ENCODE measurements at regions not wholly inside any gene's neighbourhood (a gene's known extent, or its start where the extent isn't known, plus 50 kb on each side); places are given as distances from the start of the nearest gene placed in this dataset.

DNA sequence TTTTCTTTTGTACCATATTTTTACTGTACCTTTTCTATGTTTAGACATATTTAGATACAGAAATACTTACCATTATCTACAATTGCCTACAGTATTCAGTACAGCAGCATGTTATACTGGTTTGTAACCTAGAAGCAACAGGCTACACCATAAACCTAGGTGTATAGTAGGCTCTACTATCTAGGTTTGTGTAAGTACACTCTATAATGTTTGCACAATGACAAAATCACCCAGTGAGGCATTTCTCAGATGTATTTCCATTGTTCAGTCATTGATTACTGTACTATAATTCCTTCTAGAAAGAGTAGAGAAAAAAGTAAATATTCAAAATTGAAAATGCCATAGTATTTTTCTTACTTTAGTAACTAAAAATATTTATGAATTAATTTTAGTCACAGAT, 490.1 kb upstream of the REG3G start:
- no peaks in the 10 kb centered on the region for H4K20me1 ChIP-seq (ENCODE audit: insufficient read depth, low read length, poor library complexity, severe bottlenecking)
- H3K27me3 ChIP-seq (ENCODE audit: insufficient read depth, low read length, poor library complexity, severe bottlenecking): no peaks in the 10 kb centered on the region
- no peak overlapping the region for H3K4me3 ChIP-seq (ENCODE audit: low read length, poor library complexity, severe bottlenecking)
- H3K4me1 ChIP-seq (ENCODE audit: insufficient read depth, low read length, poor library complexity, severe bottlenecking): no peaks in the 10 kb centered on the region
- no peak overlapping the region for H2AFZ ChIP-seq (ENCODE audit: low read length)
- no peak overlapping the region for H3K9ac ChIP-seq (ENCODE audit: low read depth, low read length, poor library complexity, severe bottlenecking)
- no peaks in the 10 kb centered on the region for H3F3A ChIP-seq (ENCODE audit: low read depth)
- H3K9me3 ChIP-seq (ENCODE audit: insufficient read depth, low read depth, low read length): no peaks in the 10 kb centered on the region
- H3K36me3 ChIP-seq (ENCODE audit: insufficient read depth, low read length): no peaks in the 10 kb centered on the region
- no peaks in the 10 kb centered on the region for H3K9me2 ChIP-seq (replicated peaks; ENCODE audit: low read depth, low read length)
- no peak for TF ChIP-seq EZH2phosphoT487 (IDR thresholded peaks at IDR 0.05; ENCODE audit: borderline replicate concordance)
- TF ChIP-seq, protein P1, sequence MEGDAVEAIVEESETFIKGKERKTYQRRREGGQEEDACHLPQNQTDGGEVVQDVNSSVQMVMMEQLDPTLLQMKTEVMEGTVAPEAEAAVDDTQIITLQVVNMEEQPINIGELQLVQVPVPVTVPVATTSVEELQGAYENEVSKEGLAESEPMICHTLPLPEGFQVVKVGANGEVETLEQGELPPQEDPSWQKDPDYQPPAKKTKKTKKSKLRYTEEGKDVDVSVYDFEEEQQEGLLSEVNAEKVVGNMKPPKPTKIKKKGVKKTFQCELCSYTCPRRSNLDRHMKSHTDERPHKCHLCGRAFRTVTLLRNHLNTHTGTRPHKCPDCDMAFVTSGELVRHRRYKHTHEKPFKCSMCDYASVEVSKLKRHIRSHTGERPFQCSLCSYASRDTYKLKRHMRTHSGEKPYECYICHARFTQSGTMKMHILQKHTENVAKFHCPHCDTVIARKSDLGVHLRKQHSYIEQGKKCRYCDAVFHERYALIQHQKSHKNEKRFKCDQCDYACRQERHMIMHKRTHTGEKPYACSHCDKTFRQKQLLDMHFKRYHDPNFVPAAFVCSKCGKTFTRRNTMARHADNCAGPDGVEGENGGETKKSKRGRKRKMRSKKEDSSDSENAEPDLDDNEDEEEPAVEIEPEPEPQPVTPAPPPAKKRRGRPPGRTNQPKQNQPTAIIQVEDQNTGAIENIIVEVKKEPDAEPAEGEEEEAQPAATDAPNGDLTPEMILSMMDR (conservative IDR thresholded peaks at IDR 0.05; ENCODE audit: low read length): no peak
- no peaks in the 10 kb centered on the region for H3K79me2 ChIP-seq (ENCODE audit: insufficient read depth, low read length)
- no peak overlapping the region for H3K4me2 ChIP-seq (ENCODE audit: low read depth, low read length, poor library complexity, severe bottlenecking)

DNA sequence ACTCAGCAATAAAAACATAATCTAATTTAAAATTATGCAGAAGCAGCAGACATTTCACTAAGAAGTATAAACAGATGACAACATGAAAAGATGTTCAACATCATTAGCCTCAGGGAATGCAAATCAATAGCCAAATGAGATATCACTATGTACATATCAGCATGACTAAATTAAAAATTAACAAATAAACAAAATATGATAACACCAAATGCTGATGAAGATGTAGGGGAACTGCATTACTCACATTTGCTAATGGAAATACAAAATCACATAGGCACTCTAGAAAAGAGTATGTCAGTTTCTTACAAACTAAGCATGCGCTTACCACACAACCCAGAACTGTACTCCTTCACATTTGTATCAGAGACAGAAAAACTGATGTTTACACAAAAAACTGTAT, 487.2 kb upstream of the REG3G start:
- no peaks in the 10 kb centered on the region for H3K9me2 ChIP-seq (replicated peaks; ENCODE audit: low read depth, low read length)
- H3K27me3 ChIP-seq (ENCODE audit: insufficient read depth, low read length, poor library complexity, severe bottlenecking): no peaks in the 10 kb centered on the region
- no peaks in the 10 kb centered on the region for H3K36me3 ChIP-seq (ENCODE audit: insufficient read depth, low read length)
- no peaks in the 10 kb centered on the region for H3K79me2 ChIP-seq (ENCODE audit: insufficient read depth, low read length)
- no peaks in the 10 kb centered on the region for H3K9me3 ChIP-seq (ENCODE audit: insufficient read depth, low read depth, low read length)
- no peak overlapping the region for H3K4me2 ChIP-seq (ENCODE audit: low read depth, low read length, poor library complexity, severe bottlenecking)
- H3F3A ChIP-seq (ENCODE audit: low read depth): no peaks in the 10 kb centered on the region
- no peak overlapping the region for H2AFZ ChIP-seq (ENCODE audit: low read length)
- H3K4me3 ChIP-seq (ENCODE audit: low read length, poor library complexity, severe bottlenecking): no peak overlapping the region
- no peaks in the 10 kb centered on the region for H3K4me1 ChIP-seq (ENCODE audit: insufficient read depth, low read length, poor library complexity, severe bottlenecking)
- TF ChIP-seq, protein P1 (conservative IDR thresholded peaks at IDR 0.05; ENCODE audit: low read length): no peak
- TF ChIP-seq EZH2phosphoT487 (IDR thresholded peaks at IDR 0.05; ENCODE audit: borderline replicate concordance): no peak
- H3K9ac ChIP-seq (ENCODE audit: low read depth, low read length, poor library complexity, severe bottlenecking): no peak overlapping the region
- H4K20me1 ChIP-seq (ENCODE audit: insufficient read depth, low read length, poor library complexity, severe bottlenecking): no peaks in the 10 kb centered on the region

DNA sequence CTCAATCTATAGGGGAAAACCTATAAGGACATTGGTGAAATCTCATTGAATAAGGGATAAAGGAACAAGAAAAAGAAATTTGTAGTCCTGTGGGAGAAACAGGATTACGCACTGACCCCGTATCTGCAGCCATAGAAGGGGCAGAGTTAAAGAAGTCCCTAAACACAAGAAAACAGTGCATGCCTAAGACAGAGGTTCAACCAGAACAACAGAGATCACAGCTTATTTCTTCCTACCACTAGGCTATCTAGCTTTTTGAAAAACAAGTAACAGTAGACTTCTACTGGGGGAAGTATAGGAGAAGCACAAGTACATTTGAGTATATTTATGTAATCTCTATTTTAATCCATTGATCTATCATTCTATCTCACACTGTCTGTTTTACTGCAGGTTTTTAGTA, 485.2 kb upstream of the REG3G start:
- TF ChIP-seq, protein P1 (conservative IDR thresholded peaks at IDR 0.05; ENCODE audit: low read length): no peak
- TF ChIP-seq EZH2phosphoT487 (IDR thresholded peaks at IDR 0.05; ENCODE audit: borderline replicate concordance): no peak
- H3F3A ChIP-seq (ENCODE audit: low read depth): no peaks in the 10 kb centered on the region
- H3K9ac ChIP-seq (ENCODE audit: low read depth, low read length, poor library complexity, severe bottlenecking): no peak overlapping the region
- no peak overlapping the region for H3K4me2 ChIP-seq (ENCODE audit: low read depth, low read length, poor library complexity, severe bottlenecking)
- no peaks in the 10 kb centered on the region for H3K27me3 ChIP-seq (ENCODE audit: insufficient read depth, low read length, poor library complexity, severe bottlenecking)
- H3K4me3 ChIP-seq (ENCODE audit: low read length, poor library complexity, severe bottlenecking): no peak overlapping the region
- no peaks in the 10 kb centered on the region for H3K9me3 ChIP-seq (ENCODE audit: insufficient read depth, low read depth, low read length)
- H3K9me2 ChIP-seq (replicated peaks; ENCODE audit: low read depth, low read length): no peaks in the 10 kb centered on the region
- H4K20me1 ChIP-seq (ENCODE audit: insufficient read depth, low read length, poor library complexity, severe bottlenecking): no peaks in the 10 kb centered on the region
- no peaks in the 10 kb centered on the region for H3K79me2 ChIP-seq (ENCODE audit: insufficient read depth, low read length)
- no peaks in the 10 kb centered on the region for H3K36me3 ChIP-seq (ENCODE audit: insufficient read depth, low read length)
- no peaks in the 10 kb centered on the region for H3K4me1 ChIP-seq (ENCODE audit: insufficient read depth, low read length, poor library complexity, severe bottlenecking)
- H2AFZ ChIP-seq (ENCODE audit: low read length): no peak overlapping the region

All from Loucy (cell line).